HL-60 (cell line): ENCODE measurements at regions not wholly inside any gene's neighbourhood (a gene's known extent, or its start where the extent isn't known, plus 50 kb on each side); places are given as distances from the start of the nearest gene placed in this dataset.

Experiments used
- GABPA ChIP-seq: IDR thresholded peaks from 2 replicates; pipeline ENCODE4 v1.6.1; 2012; ENCODE audit warnings: low read depth
- POLR2AphosphoS5 ChIP-seq: IDR thresholded peaks from 2 replicates; pipeline ENCODE4 v1.6.1; 2012; ENCODE audit warnings: low read depth
- SPI1 ChIP-seq: IDR thresholded peaks from 2 replicates; pipeline ENCODE4 v1.6.1; 2012; ENCODE audit warnings: low read depth, mild to moderate bottlenecking, borderline replicate concordance
- TF ChIP-seq, protein P1 (sequence below): IDR thresholded peaks from one replicate; pipeline ENCODE4 v1.5.1; 2011; ENCODE audit warnings: low read length, control low read depth, inconsistent platforms; ENCODE audit not compliant: insufficient read depth
- TF ChIP-seq, protein P2 (sequence below): IDR thresholded peaks from 2 replicates; pipeline ENCODE4 v1.6.1; 2012; ENCODE audit warnings: low read depth; ENCODE audit not compliant: insufficient replicate concordance

DNA sequence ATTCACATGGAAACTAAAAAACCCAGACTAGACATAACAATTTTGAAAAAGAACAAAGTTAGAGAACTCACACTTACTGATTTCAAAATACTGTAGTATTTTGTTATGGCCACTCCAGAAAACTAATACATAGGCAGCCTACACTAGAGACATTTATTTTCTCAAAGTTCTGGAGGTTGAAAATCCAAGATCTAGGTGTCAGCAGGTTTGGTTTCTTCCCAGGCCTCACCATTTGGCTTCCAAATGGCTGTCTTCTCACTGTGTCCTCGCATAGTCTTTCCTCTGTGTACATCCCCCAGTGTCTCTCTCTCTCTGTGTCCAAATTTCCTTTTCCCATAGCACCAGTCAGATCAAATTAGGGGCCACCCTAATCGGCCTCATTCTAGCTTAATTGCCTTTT is 95.0 kb downstream of the NR4A2 start:
- TF ChIP-seq, protein P1, sequence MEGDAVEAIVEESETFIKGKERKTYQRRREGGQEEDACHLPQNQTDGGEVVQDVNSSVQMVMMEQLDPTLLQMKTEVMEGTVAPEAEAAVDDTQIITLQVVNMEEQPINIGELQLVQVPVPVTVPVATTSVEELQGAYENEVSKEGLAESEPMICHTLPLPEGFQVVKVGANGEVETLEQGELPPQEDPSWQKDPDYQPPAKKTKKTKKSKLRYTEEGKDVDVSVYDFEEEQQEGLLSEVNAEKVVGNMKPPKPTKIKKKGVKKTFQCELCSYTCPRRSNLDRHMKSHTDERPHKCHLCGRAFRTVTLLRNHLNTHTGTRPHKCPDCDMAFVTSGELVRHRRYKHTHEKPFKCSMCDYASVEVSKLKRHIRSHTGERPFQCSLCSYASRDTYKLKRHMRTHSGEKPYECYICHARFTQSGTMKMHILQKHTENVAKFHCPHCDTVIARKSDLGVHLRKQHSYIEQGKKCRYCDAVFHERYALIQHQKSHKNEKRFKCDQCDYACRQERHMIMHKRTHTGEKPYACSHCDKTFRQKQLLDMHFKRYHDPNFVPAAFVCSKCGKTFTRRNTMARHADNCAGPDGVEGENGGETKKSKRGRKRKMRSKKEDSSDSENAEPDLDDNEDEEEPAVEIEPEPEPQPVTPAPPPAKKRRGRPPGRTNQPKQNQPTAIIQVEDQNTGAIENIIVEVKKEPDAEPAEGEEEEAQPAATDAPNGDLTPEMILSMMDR, result no peak
- TF ChIP-seq, protein P2, sequence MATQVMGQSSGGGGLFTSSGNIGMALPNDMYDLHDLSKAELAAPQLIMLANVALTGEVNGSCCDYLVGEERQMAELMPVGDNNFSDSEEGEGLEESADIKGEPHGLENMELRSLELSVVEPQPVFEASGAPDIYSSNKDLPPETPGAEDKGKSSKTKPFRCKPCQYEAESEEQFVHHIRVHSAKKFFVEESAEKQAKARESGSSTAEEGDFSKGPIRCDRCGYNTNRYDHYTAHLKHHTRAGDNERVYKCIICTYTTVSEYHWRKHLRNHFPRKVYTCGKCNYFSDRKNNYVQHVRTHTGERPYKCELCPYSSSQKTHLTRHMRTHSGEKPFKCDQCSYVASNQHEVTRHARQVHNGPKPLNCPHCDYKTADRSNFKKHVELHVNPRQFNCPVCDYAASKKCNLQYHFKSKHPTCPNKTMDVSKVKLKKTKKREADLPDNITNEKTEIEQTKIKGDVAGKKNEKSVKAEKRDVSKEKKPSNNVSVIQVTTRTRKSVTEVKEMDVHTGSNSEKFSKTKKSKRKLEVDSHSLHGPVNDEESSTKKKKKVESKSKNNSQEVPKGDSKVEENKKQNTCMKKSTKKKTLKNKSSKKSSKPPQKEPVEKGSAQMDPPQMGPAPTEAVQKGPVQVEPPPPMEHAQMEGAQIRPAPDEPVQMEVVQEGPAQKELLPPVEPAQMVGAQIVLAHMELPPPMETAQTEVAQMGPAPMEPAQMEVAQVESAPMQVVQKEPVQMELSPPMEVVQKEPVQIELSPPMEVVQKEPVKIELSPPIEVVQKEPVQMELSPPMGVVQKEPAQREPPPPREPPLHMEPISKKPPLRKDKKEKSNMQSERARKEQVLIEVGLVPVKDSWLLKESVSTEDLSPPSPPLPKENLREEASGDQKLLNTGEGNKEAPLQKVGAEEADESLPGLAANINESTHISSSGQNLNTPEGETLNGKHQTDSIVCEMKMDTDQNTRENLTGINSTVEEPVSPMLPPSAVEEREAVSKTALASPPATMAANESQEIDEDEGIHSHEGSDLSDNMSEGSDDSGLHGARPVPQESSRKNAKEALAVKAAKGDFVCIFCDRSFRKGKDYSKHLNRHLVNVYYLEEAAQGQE, result no peak
- TF ChIP-seq GABPA (no peak), POLR2AphosphoS5 (no peak), SPI1 (no peak)
